ENCODE measurements at regions not wholly inside any gene's neighbourhood (a gene's known extent, or its start where the extent isn't known, plus 50 kb on each side); places are given as distances from the start of the nearest gene placed in this dataset.

- intact Hi-C loops (cut with DNase I) = no loop called here
- Histone ChIP-seq H3K9me3 (no peaks in the 10 kb centered on the region), H3K4me1 (no peaks in the 10 kb centered on the region), H3K27me3 (ENCODE audit: insufficient read depth in 3 of 3, low read length in 2 of 3) (no peaks in the 10 kb centered on the region), H3K36me3 (ENCODE audit: insufficient read depth in 1 of 2, low read depth in 1 of 2) (no peaks in the 10 kb centered on the region), H3K27ac (no peak overlapping the region), H3K4me3 (no peak overlapping the region)
- TF ChIP-seq CTCF (IDR thresholded peaks at IDR 0.05) = no peak
- WGBS, 3 donors = 54 to 65% (median 59%) methylated on average over 2 of the region's 2 CpGs
- DNase-seq (no peak), ATAC-seq (no peak)
Measured at GRCh38 chr12:89832336-89832735, 123.7 kb upstream of the ATP2B1 start.

- 58 to 63% (median 59%) methylated on average over 5 of the region's 5 CpGs for WGBS, 3 donors
- H3K27me3 ChIP-seq (ENCODE audit: insufficient read depth in 3 of 3, low read length in 2 of 3) = no peaks in the 10 kb centered on the region
- ATAC-seq = no peak
Measured at GRCh38 chr12:89831310-89832095, 122.9 kb upstream of the ATP2B1 start.

GRCh38 chr12:89829434-89829975, 120.9 kb upstream of the ATP2B1 start:
- H3K36me3 ChIP-seq (ENCODE audit: insufficient read depth in 1 of 2, low read depth in 1 of 2) = no peaks in the 10 kb centered on the region
- no peaks in the 10 kb centered on the region for H3K9me3 ChIP-seq
- H3K27me3 ChIP-seq (ENCODE audit: insufficient read depth in 3 of 3, low read length in 2 of 3) = no peaks in the 10 kb centered on the region
- no peaks in the 10 kb centered on the region for H3K4me1 ChIP-seq
- intact Hi-C loops (cut with DNase I) = no loop called here
- ATAC-seq (no peak), DNase-seq (no peak)
- WGBS, 3 donors = 83 to 89% (median 85%) methylated on average over 2 of the region's 2 CpGs
- H3K4me3 ChIP-seq = no peak overlapping the region
- no peak overlapping the region for H3K27ac ChIP-seq
- no peak for TF ChIP-seq CTCF (IDR thresholded peaks at IDR 0.05)

More at GRCh38 chr12:89831310-89832095, 122.9 kb upstream of the ATP2B1 start:
- Histone ChIP-seq H3K36me3 (ENCODE audit: insufficient read depth in 1 of 2, low read depth in 1 of 2) (no peaks in the 10 kb centered on the region), H3K4me1 (no peaks in the 10 kb centered on the region), H3K9me3 (no peaks in the 10 kb centered on the region), H3K4me3 (no peak overlapping the region), H3K27ac (no peak overlapping the region)
- intact Hi-C loops (cut with DNase I) = no loop called here
- DNase-seq = no peak
- TF ChIP-seq CTCF (IDR thresholded peaks at IDR 0.05) = no peak

- TF ChIP-seq CTCF (IDR thresholded peaks at IDR 0.05) = no peak
- DNase-seq = no peak
- WGBS, 3 donors = 82 to 89% (median 84%) methylated on average over 2 of the region's 2 CpGs
- no peaks in the 10 kb centered on the region for H3K9me3 ChIP-seq
- no peak overlapping the region for H3K27ac ChIP-seq
- intact Hi-C loops (cut with DNase I) = no loop called here
- no peak overlapping the region for H3K4me3 ChIP-seq
- H3K36me3 ChIP-seq (ENCODE audit: insufficient read depth in 1 of 2, low read depth in 1 of 2) = no peaks in the 10 kb centered on the region
- H3K27me3 ChIP-seq (ENCODE audit: insufficient read depth in 3 of 3, low read length in 2 of 3) = no peaks in the 10 kb centered on the region
- ATAC-seq = no peak
- H3K4me1 ChIP-seq = no peaks in the 10 kb centered on the region
Measured at GRCh38 chr12:89828575-89828974, 119.9 kb upstream of the ATP2B1 start.

Measured in psoas muscle (tissue), 7 donors.